H9 (cell line): ENCODE measurements at regions not wholly inside any gene's neighbourhood (a gene's known extent, or its start where the extent isn't known, plus 50 kb on each side); places are given as distances from the start of the nearest gene placed in this dataset.

Experiments
- DNase-seq: peaks from one replicate; pipeline ENCODE4 v3.0.0-alpha.2; 2017
- H2AFZ ChIP-seq: one replicate; pipeline ENCODE4 v1.6.1; 2013; ENCODE audit warnings: mild to moderate bottlenecking, low read length, control low read depth, moderate library complexity
- H2AK5ac ChIP-seq: 2 replicates; pipeline ENCODE4 v1.6.1; 2013; ENCODE audit warnings: low read length, control low read depth, mixed read lengths; ENCODE audit not compliant: insufficient read length
- H2BK120ac ChIP-seq: one replicate; pipeline ENCODE4 v1.6.1; 2013; ENCODE audit warnings: low read depth, mild to moderate bottlenecking, low read length, control low read depth, inconsistent platforms; ENCODE audit not compliant: poor library complexity, severe bottlenecking
- H2BK12ac ChIP-seq: 2 replicates; pipeline ENCODE4 v1.6.1; 2013; ENCODE audit warnings: low read length, control low read depth, mixed read lengths, low read depth; ENCODE audit not compliant: insufficient read length
- H2BK15ac ChIP-seq: 2 replicates; pipeline ENCODE4 v1.6.1; 2013; ENCODE audit warnings: low read depth, low read length, control low read depth
- H2BK20ac ChIP-seq: one replicate; pipeline ENCODE4 v1.6.1; 2013; ENCODE audit warnings: low read depth, mild to moderate bottlenecking, low read length, control low read depth, inconsistent platforms; ENCODE audit not compliant: poor library complexity, severe bottlenecking
- H2BK5ac ChIP-seq: 2 replicates; pipeline ENCODE4 v1.6.1; 2013; ENCODE audit warnings: low read length, control low read depth, mixed read lengths; ENCODE audit not compliant: insufficient read length
- H3K14ac ChIP-seq: 2 replicates; pipeline ENCODE4 v1.6.1; 2013; ENCODE audit warnings: low read length, control low read depth; ENCODE audit not compliant: insufficient read depth
- H3K18ac ChIP-seq: 2 replicates; pipeline ENCODE4 v1.6.1; 2013; ENCODE audit warnings: low read depth, mild to moderate bottlenecking, mixed read lengths, low read length, control low read depth; ENCODE audit not compliant: insufficient read length
- H3K23ac ChIP-seq: 2 replicates; pipeline ENCODE4 v1.6.1; 2013; ENCODE audit warnings: low read length, control low read depth, mixed read lengths, low read depth; ENCODE audit not compliant: insufficient read length
- H3K23me2 ChIP-seq: 2 replicates; pipeline ENCODE4 v1.6.1; 2013; ENCODE audit warnings: low read depth, mild to moderate bottlenecking, mixed read lengths, low read length, control low read depth; ENCODE audit not compliant: insufficient read length, poor library complexity, severe bottlenecking
- H3K27ac ChIP-seq: 2 replicates; pipeline ENCODE4 v1.5.1; 2013; ENCODE audit warnings: low read length, control low read depth, mixed read lengths, low read depth; ENCODE audit not compliant: insufficient read length
- H3K27me3 ChIP-seq: 2 replicates; pipeline ENCODE4 v1.6.1; 2013; ENCODE audit warnings: low read length, control low read depth, inconsistent platforms; ENCODE audit not compliant: insufficient read depth
- H3K4ac ChIP-seq: 2 replicates; pipeline ENCODE4 v1.6.1; 2013; ENCODE audit warnings: low read depth, mild to moderate bottlenecking, control low read depth, inconsistent platforms, low read length, moderate library complexity
- H3K4me1 ChIP-seq: 2 replicates; pipeline ENCODE4 v1.6.1; 2013; ENCODE audit warnings: low read length, control low read depth, inconsistent platforms; ENCODE audit not compliant: insufficient read depth
- H3K4me2 ChIP-seq: 2 replicates; pipeline ENCODE4 v1.6.1; 2013; ENCODE audit warnings: low read length, control low read depth, mixed read lengths; ENCODE audit not compliant: insufficient read length, insufficient read depth
- H3K56ac ChIP-seq: 2 replicates; pipeline ENCODE4 v1.6.1; 2013; ENCODE audit warnings: low read depth, mild to moderate bottlenecking, mixed read lengths, low read length, control low read depth; ENCODE audit not compliant: insufficient read length
- H3K79me1 ChIP-seq: 2 replicates; pipeline ENCODE4 v1.6.1; 2013; ENCODE audit warnings: low read depth, mild to moderate bottlenecking, moderate library complexity, low read length, control low read depth, inconsistent platforms; ENCODE audit not compliant: insufficient read depth, poor library complexity, severe bottlenecking
- H3K79me2 ChIP-seq: 2 replicates; pipeline ENCODE4 v1.6.1; 2013; ENCODE audit warnings: low read length, control low read depth, inconsistent platforms; ENCODE audit not compliant: insufficient read depth
- H3K9ac ChIP-seq: 2 replicates; pipeline ENCODE4 v1.6.1; 2013; ENCODE audit warnings: low read length, control low read depth, mixed read lengths; ENCODE audit not compliant: insufficient read length; ENCODE audit errors: extremely low read depth
- H3K9me3 ChIP-seq: one replicate; pipeline ENCODE4 v1.6.1; 2013; ENCODE audit warnings: low read depth, low read length, inconsistent platforms; ENCODE audit not compliant: control insufficient read depth
- H3T11ph ChIP-seq: one replicate; pipeline ENCODE4 v1.6.1; 2013; ENCODE audit warnings: mild to moderate bottlenecking, low read length, control low read depth, inconsistent platforms
- H4K20me1 ChIP-seq: one replicate; pipeline ENCODE4 v1.6.1; 2013; ENCODE audit not compliant: control insufficient read depth, insufficient read length, insufficient read depth
- H4K5ac ChIP-seq: 2 replicates; pipeline ENCODE4 v1.6.1; 2013; ENCODE audit warnings: low read depth, mild to moderate bottlenecking, mixed read lengths, low read length, control low read depth; ENCODE audit not compliant: insufficient read length
- H4K8ac ChIP-seq: replicated peaks from 2 replicates; pipeline ENCODE4 v1.6.1; 2013; ENCODE audit warnings: low read length, control low read depth, mixed read lengths, low read depth; ENCODE audit not compliant: insufficient read length
- H4K91ac ChIP-seq: 2 replicates; pipeline ENCODE4 v1.6.1; 2013; ENCODE audit warnings: low read depth, mild to moderate bottlenecking, moderate library complexity, mixed read lengths, low read length, control low read depth; ENCODE audit not compliant: insufficient read length
- H3K27ac Mint-ChIP-seq, 3 experiments: 2 replicates in 2 of 3; 3 replicates in 1 of 3; pipeline ENCODE4 v1.8.0; 2020 to 2021; ENCODE audit warnings: mixed read lengths in 3 of 3, mild to moderate bottlenecking in 1 of 3, moderate library complexity in 1 of 3
- H3K27me3 Mint-ChIP-seq: 2 replicates; pipeline ENCODE4 v1.8.0; 2021; ENCODE audit warnings: low read depth, mild to moderate bottlenecking, moderate library complexity, mixed read lengths
- H3K36me3 Mint-ChIP-seq, 3 experiments: 2 replicates in 2 of 3; 3 replicates in 1 of 3; pipeline ENCODE4 v1.8.0; 2020 to 2021; ENCODE audit warnings: low read depth in 3 of 3, mixed read lengths in 3 of 3; ENCODE audit not compliant: insufficient read depth in 1 of 3
- H3K4me1 Mint-ChIP-seq, 2 experiments: 2 replicates each; pipeline ENCODE4 v1.8.0; 2020; ENCODE audit warnings: mixed read lengths in 2 of 2
- H3K4me3 Mint-ChIP-seq, 2 experiments: 2 replicates in 1 of 2; 3 replicates in 1 of 2; pipeline ENCODE4 v1.8.0; 2020 to 2021; ENCODE audit warnings: mild to moderate bottlenecking in 2 of 2, mixed read lengths in 2 of 2, moderate library complexity in 1 of 2
- H3K9me3 Mint-ChIP-seq, 2 experiments: 2 replicates in 1 of 2; 3 replicates in 1 of 2; pipeline ENCODE4 v1.8.0; 2020; ENCODE audit warnings: mild to moderate bottlenecking in 2 of 2, mixed read lengths in 2 of 2, moderate library complexity in 1 of 2
- TF ChIP-seq, protein P1 (sequence below): fragments of 200-600 bp; sonication (generic); conservative IDR thresholded peaks from 3 replicates; pipeline ENCODE4 v1.8.0; 2021; ENCODE audit warnings: antibody characterized with exemption, mild to moderate bottlenecking

DNA sequence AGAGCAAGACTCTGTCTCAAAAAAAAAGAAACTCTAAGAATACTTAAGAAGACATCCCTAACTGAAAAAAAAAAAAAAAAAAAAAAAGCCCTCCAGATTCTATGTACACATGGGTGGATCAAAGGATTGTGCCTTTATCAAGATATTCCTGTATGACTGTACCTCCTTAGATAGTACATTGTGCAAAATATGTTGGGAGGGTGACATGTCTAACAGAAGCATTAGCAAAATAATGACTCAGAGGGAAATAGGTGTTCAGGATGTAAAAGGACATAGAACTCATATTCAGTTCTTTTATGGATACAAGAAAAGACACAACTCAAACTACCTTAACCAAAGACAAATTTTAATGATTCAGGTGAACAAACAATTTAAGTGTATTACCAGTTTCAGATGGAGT, 269.8 kb upstream of the KAZN start:
- H4K8ac ChIP-seq = no peak overlapping the region
- no peak overlapping the region for H3K23ac ChIP-seq
- Mint-ChIP-seq H3K36me3 (peaks cover 0 to 6% (median 0%) of the 10 kb centered on the region in 3 experiments; a peak in 2 of 7 replicates), H3K27me3 (peaks cover 7% of the 10 kb centered on the region), H3K9me3 (peaks cover 0 to 11% of the 10 kb centered on the region in 2 experiments; a peak in 3 of 5 replicates), H3K27ac (no peak overlapping the region), H3K4me1 (peaks cover 0 to 13% of the 10 kb centered on the region in 2 experiments; a peak in 2 of 4 replicates), H3K4me3 (no peak overlapping the region)
- H3T11ph ChIP-seq = no peak overlapping the region
- peaks cover 4% of the 10 kb centered on the region for H3K9me3 ChIP-seq
- no peak overlapping the region for H3K27ac ChIP-seq
- no peak overlapping the region for H3K14ac ChIP-seq
- no peak overlapping the region for H2BK12ac ChIP-seq
- no peak overlapping the region for H2AK5ac ChIP-seq
- no peak overlapping the region for H2BK5ac ChIP-seq
- no peak overlapping the region for H3K9ac ChIP-seq
- no peak overlapping the region for H2BK15ac ChIP-seq
- H3K4me1 ChIP-seq = no peaks in the 10 kb centered on the region
- no peaks in the 10 kb centered on the region for H3K79me2 ChIP-seq
- no peak for DNase-seq
- H2AFZ ChIP-seq = no peak overlapping the region
- no peak overlapping the region for H2BK120ac ChIP-seq
- H4K5ac ChIP-seq = no peak overlapping the region
- no peak overlapping the region for H3K4me2 ChIP-seq
- H3K4ac ChIP-seq = no peak overlapping the region
- H3K18ac ChIP-seq = no peak overlapping the region
- H3K79me1 ChIP-seq = no peaks in the 10 kb centered on the region
- H3K23me2 ChIP-seq = no peaks in the 10 kb centered on the region
- no peaks in the 10 kb centered on the region for H4K20me1 ChIP-seq
- no peak overlapping the region for H3K56ac ChIP-seq
- H2BK20ac ChIP-seq = no peak overlapping the region
- TF ChIP-seq, protein P1, sequence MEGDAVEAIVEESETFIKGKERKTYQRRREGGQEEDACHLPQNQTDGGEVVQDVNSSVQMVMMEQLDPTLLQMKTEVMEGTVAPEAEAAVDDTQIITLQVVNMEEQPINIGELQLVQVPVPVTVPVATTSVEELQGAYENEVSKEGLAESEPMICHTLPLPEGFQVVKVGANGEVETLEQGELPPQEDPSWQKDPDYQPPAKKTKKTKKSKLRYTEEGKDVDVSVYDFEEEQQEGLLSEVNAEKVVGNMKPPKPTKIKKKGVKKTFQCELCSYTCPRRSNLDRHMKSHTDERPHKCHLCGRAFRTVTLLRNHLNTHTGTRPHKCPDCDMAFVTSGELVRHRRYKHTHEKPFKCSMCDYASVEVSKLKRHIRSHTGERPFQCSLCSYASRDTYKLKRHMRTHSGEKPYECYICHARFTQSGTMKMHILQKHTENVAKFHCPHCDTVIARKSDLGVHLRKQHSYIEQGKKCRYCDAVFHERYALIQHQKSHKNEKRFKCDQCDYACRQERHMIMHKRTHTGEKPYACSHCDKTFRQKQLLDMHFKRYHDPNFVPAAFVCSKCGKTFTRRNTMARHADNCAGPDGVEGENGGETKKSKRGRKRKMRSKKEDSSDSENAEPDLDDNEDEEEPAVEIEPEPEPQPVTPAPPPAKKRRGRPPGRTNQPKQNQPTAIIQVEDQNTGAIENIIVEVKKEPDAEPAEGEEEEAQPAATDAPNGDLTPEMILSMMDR = no peak
- no peak overlapping the region for H4K91ac ChIP-seq
- no peaks in the 10 kb centered on the region; the same call in 1 of the 2 replicates for H3K27me3 ChIP-seq
